ENCODE measurements at regions not wholly inside any gene's neighbourhood (a gene's known extent, or its start where the extent isn't known, plus 50 kb on each side); places are given as distances from the start of the nearest gene placed in this dataset.

GRCh38 chr2:126059379-126059778, 596.6 kb upstream of the GYPC start:
- WGBS, 2 donors = 53 to 64% methylated on average over 2 of the region's 2 CpGs
- no peak overlapping the region for H3K4me3 ChIP-seq (ENCODE audit: low read depth, poor library complexity, severe bottlenecking)
- no peak for TF ChIP-seq CTCF (IDR thresholded peaks at IDR 0.05)
- TF ChIP-seq POLR2A (IDR thresholded peaks at IDR 0.05) = no peak
- no peak for DNase-seq (ENCODE audit: low spot score in 2 of 2)
- intact Hi-C loops (cut with DNase I; ENCODE audit: low total_unique reads) = no loop called here

GRCh38 chr2:126085011-126085795, 570.8 kb upstream of the GYPC start:
- intact Hi-C loops (cut with DNase I; ENCODE audit: low total_unique reads) = no loop called here
- TF ChIP-seq POLR2A (IDR thresholded peaks at IDR 0.05) (no peak), CTCF (IDR thresholded peaks at IDR 0.05) (no peak)
- no peak overlapping the region for H3K4me3 ChIP-seq (ENCODE audit: low read depth, poor library complexity, severe bottlenecking)
- DNase-seq (ENCODE audit: low spot score in 2 of 2) = no peak
- WGBS, 2 donors = 72 to 79% methylated on average over 3 of the region's 3 CpGs

GRCh38 chr2:126100962-126101361, 555.0 kb upstream of the GYPC start:
- no peak for DNase-seq (ENCODE audit: low spot score in 2 of 2)
- no peak for TF ChIP-seq CTCF (IDR thresholded peaks at IDR 0.05)
- no peak for TF ChIP-seq POLR2A (IDR thresholded peaks at IDR 0.05)
- intact Hi-C loops (cut with DNase I; ENCODE audit: low total_unique reads) = no loop called here
- no peak overlapping the region for H3K4me3 ChIP-seq (ENCODE audit: low read depth, poor library complexity, severe bottlenecking)
- WGBS, 2 donors = 67 to 85% methylated on average over 1 of the region's 1 CpG

- no peak for DNase-seq (ENCODE audit: low spot score in 2 of 2)
- H3K4me3 ChIP-seq (ENCODE audit: low read depth, poor library complexity, severe bottlenecking) = no peak overlapping the region
- WGBS, 2 donors = 66 to 92% methylated on average over 3 of the region's 3 CpGs
- intact Hi-C loops (cut with DNase I; ENCODE audit: low total_unique reads) = no loop called here
- TF ChIP-seq CTCF (IDR thresholded peaks at IDR 0.05) = no peak
- no peak for TF ChIP-seq POLR2A (IDR thresholded peaks at IDR 0.05)
Measured at GRCh38 chr2:126106006-126106405, 550.0 kb upstream of the GYPC start.

- 29 to 100% methylated on average over 1 of the region's 1 CpG for WGBS, 2 donors
- H3K4me3 ChIP-seq (ENCODE audit: low read depth, poor library complexity, severe bottlenecking) = no peak overlapping the region
- TF ChIP-seq CTCF (IDR thresholded peaks at IDR 0.05) (no peak), POLR2A (IDR thresholded peaks at IDR 0.05) (no peak)
- intact Hi-C loops (cut with DNase I; ENCODE audit: low total_unique reads) = no loop called here
- DNase-seq (ENCODE audit: low spot score in 2 of 2) = no peak
Measured at GRCh38 chr2:126107883-126108282, 548.1 kb upstream of the GYPC start.

GRCh38 chr2:126115975-126116374, 540.0 kb upstream of the GYPC start:
- intact Hi-C loops (cut with DNase I; ENCODE audit: low total_unique reads) = no loop called here
- TF ChIP-seq POLR2A (IDR thresholded peaks at IDR 0.05) (no peak), CTCF (IDR thresholded peaks at IDR 0.05) (no peak)
- 69 to 76% methylated on average over 2 of the region's 2 CpGs for WGBS, 2 donors
- H3K4me3 ChIP-seq (ENCODE audit: low read depth, poor library complexity, severe bottlenecking) = no peak overlapping the region
- DNase-seq (ENCODE audit: low spot score in 2 of 2) = no peak

All from lower leg skin (tissue), 4 donors.